SU-DHL-6 (cell line): ENCODE measurements at regions not wholly inside any gene's neighbourhood (a gene's known extent, or its start where the extent isn't known, plus 50 kb on each side); places are given as distances from the start of the nearest gene placed in this dataset.

Experiments used
- H2AFZ ChIP-seq: fragments of 200-600 bp; sonication (generic); 2 replicates; pipeline ENCODE4 v1.6.1; 2014; ENCODE audit warnings: low read depth, mild to moderate bottlenecking, moderate library complexity, mixed read lengths, antibody characterized with exemption, low read length; ENCODE audit not compliant: severe bottlenecking
- H3F3A ChIP-seq: fragments of 200-600 bp; shearing (Covaris generic); 2 replicates; pipeline ENCODE4 v1.6.0; 2016; ENCODE audit warnings: antibody characterized with exemption, mild to moderate bottlenecking; ENCODE audit not compliant: insufficient read depth
- H3K27ac ChIP-seq: fragments of 200-600 bp; sonication (generic); 2 replicates; pipeline ENCODE4 v1.5.1; 2016; ENCODE audit warnings: low read depth, mild to moderate bottlenecking, low read length, moderate library complexity, mixed read lengths
- H3K27me3 ChIP-seq: fragments of 200-600 bp; sonication (generic), shearing (Covaris generic); 2 replicates; pipeline ENCODE4 v1.6.0; 2014; ENCODE audit warnings: mild to moderate bottlenecking, low read length
- H3K36me3 ChIP-seq: fragments of 200-600 bp; sonication (generic); 2 replicates; pipeline ENCODE4 v1.6.1; 2014; ENCODE audit warnings: mild to moderate bottlenecking, low read length, mixed read lengths
- H3K4me2 ChIP-seq: fragments of 300-600, 200-600 bp; shearing (Covaris generic), sonication (generic); 2 replicates; pipeline ENCODE4 v1.6.0; 2014; ENCODE audit warnings: low read length, low read depth, mild to moderate bottlenecking; ENCODE audit not compliant: poor library complexity, severe bottlenecking
- H3K4me3 ChIP-seq: fragments of 200-600 bp; sonication (generic); 2 replicates; pipeline ENCODE4 v1.5.1; 2014; ENCODE audit warnings: antibody characterized with exemption, low read length, mild to moderate bottlenecking, mixed read lengths; ENCODE audit not compliant: insufficient read depth, poor library complexity, severe bottlenecking
- H3K79me2 ChIP-seq: fragments of 200-600 bp; sonication (generic); 2 replicates; pipeline ENCODE4 v1.6.1; 2014; ENCODE audit warnings: mild to moderate bottlenecking, low read length, moderate library complexity; ENCODE audit not compliant: insufficient read depth
- H3K9ac ChIP-seq: fragments of 200-600 bp; sonication (generic); 2 replicates; pipeline ENCODE4 v1.7.0; 2014; ENCODE audit warnings: mild to moderate bottlenecking, low read length
- H3K9me2 ChIP-seq: fragments of 200-600 bp; sonication (generic); replicated peaks from 2 replicates; pipeline ENCODE4 v1.6.1; 2014; ENCODE audit warnings: low read length; ENCODE audit not compliant: insufficient read depth
- H3K9me3 ChIP-seq: fragments of 200-600 bp; sonication (generic); 2 replicates; pipeline ENCODE4 v1.6.1; 2014; ENCODE audit warnings: low read length, mixed read lengths; ENCODE audit not compliant: insufficient read depth
- H4K20me1 ChIP-seq: fragments of 200-600 bp; sonication (generic); 2 replicates; pipeline ENCODE4 v1.6.1; 2014; ENCODE audit warnings: low read depth, mild to moderate bottlenecking, antibody characterized with exemption, low read length, moderate library complexity, mixed read lengths
- EZH2phosphoT487 ChIP-seq: fragments of 200-600 bp; sonication (generic), shearing (Covaris generic); conservative IDR thresholded peaks from 2 replicates; pipeline ENCODE4 v1.6.1; 2018; ENCODE audit warnings: mild to moderate bottlenecking, antibody characterized with exemption, low read length, moderate library complexity, mixed read lengths
- TF ChIP-seq, protein P1 (sequence below): fragments of 200-600 bp; sonication (generic); IDR thresholded peaks from one replicate; pipeline ENCODE4 v1.5.1; 2017; ENCODE audit warnings: antibody characterized with exemption, mild to moderate bottlenecking, low read length, moderate library complexity; ENCODE audit not compliant: insufficient read depth, poor library complexity, severe bottlenecking

DNA sequence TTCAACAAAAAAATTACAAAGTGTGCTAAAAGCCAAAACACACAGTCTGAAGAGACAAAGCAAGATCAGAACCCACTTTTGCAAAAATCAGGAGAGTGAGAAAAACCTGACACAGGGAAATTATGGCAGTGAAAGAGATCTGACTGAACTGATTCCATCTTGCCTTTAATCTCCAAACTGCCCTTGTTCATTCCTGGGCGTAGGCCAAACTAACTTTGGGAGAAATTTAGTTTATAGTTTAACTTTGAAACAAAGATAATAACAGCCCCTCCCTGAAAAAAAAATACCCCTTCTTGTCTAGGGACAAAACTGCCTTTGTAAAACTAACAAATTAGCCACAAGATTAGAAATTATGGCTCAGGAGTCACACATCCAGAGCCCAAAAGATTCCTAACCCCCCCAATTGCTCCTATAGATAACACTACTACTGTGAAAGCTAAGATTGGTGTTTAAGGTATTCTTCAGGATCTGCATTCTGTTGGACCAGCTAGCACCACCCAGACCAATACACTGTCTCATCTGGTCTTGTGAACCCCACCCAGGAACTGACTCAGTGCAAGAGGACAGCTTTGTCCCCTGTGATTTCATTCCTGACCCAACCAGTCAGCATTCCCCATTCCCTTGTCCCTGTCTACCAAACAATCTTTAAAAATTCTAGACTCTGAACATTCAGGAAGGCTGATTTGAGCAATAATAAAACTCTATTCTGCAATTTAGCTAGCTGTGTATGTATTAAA lies 226.1 kb upstream of the SH3BP4 start:
- Histone ChIP-seq H3K9me2 (no peaks in the 10 kb centered on the region), H3K27ac (no peak overlapping the region), H3F3A (no peaks in the 10 kb centered on the region), H4K20me1 (no peaks in the 10 kb centered on the region), H2AFZ (no peak overlapping the region), H3K9me3 (no peaks in the 10 kb centered on the region), H3K27me3 (no peaks in the 10 kb centered on the region), H3K4me3 (no peak overlapping the region), H3K36me3 (no peaks in the 10 kb centered on the region), H3K79me2 (no peaks in the 10 kb centered on the region), H3K9ac (no peak overlapping the region), H3K4me2 (no peak overlapping the region)
- TF ChIP-seq, protein P1, sequence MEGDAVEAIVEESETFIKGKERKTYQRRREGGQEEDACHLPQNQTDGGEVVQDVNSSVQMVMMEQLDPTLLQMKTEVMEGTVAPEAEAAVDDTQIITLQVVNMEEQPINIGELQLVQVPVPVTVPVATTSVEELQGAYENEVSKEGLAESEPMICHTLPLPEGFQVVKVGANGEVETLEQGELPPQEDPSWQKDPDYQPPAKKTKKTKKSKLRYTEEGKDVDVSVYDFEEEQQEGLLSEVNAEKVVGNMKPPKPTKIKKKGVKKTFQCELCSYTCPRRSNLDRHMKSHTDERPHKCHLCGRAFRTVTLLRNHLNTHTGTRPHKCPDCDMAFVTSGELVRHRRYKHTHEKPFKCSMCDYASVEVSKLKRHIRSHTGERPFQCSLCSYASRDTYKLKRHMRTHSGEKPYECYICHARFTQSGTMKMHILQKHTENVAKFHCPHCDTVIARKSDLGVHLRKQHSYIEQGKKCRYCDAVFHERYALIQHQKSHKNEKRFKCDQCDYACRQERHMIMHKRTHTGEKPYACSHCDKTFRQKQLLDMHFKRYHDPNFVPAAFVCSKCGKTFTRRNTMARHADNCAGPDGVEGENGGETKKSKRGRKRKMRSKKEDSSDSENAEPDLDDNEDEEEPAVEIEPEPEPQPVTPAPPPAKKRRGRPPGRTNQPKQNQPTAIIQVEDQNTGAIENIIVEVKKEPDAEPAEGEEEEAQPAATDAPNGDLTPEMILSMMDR: no peak
- no peak for TF ChIP-seq EZH2phosphoT487

DNA sequence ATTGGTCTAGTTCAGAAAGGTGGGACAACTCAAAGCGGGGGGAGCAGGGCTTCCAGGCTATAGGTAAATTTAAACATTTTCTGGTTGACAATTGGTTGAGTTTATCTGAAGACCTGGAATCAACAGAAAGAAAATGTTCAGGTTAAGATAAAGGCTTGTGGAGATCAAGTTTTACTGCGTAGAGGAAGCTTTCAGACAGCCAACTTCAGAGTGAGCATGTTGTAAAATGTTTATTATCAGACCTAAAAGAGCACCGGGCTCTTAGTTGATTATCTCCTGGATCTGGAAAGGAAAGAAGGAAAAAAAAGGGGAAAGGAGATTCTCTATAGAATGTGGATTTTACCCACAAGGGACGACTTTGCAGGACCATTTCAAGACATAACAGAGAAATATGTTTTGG lies 227.0 kb upstream of the SH3BP4 start:
- Histone ChIP-seq H3K9ac (no peak overlapping the region), H3K79me2 (no peaks in the 10 kb centered on the region), H3K27ac (no peak overlapping the region), H3F3A (no peaks in the 10 kb centered on the region), H3K4me3 (no peak overlapping the region), H2AFZ (no peak overlapping the region), H3K4me2 (no peak overlapping the region), H3K9me3 (no peaks in the 10 kb centered on the region), H4K20me1 (no peaks in the 10 kb centered on the region), H3K27me3 (no peaks in the 10 kb centered on the region), H3K36me3 (no peaks in the 10 kb centered on the region), H3K9me2 (no peaks in the 10 kb centered on the region)
- TF ChIP-seq, protein P1: no peak
- no peak for TF ChIP-seq EZH2phosphoT487

DNA sequence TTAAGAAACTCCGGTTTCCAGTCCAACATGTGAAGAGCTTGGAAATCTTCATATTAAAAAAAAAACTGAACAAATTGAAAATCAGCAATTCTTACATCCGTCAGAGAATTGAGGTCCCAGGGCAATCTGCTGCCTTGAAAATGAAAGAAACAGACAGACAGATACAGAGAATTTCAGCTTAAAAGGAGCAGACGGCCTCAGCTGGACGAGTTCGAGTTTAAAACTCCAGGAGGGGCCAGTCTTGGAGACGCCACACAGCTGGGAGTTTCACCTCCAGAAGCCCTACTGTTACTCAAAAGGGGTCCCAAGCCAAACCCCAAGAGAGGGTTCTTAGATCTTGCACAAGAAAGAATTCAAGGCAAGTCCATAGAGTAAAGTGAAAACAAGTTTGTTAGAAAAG lies 226.5 kb upstream of the ARL4C start:
- Histone ChIP-seq H3K79me2 (no peaks in the 10 kb centered on the region), H3K9me3 (no peaks in the 10 kb centered on the region), H4K20me1 (no peaks in the 10 kb centered on the region), H2AFZ (no peak overlapping the region), H3K9ac (no peak overlapping the region), H3K4me2 (no peak overlapping the region), H3K9me2 (no peaks in the 10 kb centered on the region), H3F3A (no peaks in the 10 kb centered on the region), H3K36me3 (no peaks in the 10 kb centered on the region), H3K27me3 (no peaks in the 10 kb centered on the region), H3K27ac (no peak overlapping the region), H3K4me3 (no peak overlapping the region)
- no peak for TF ChIP-seq EZH2phosphoT487
- TF ChIP-seq, protein P1: no peak
